Tibial nerve (tissue), 4 donors: ENCODE measurements at regions not wholly inside any gene's neighbourhood (a gene's known extent, or its start where the extent isn't known, plus 50 kb on each side); places are given as distances from the start of the nearest gene placed in this dataset.

Experiments used
- CTCF ChIP-seq, 5 experiments: fragments of 200-600 bp in 3 of 5; fragments of 450-650 bp in 2 of 5; sonication (generic) in 3 of 5; IDR thresholded peaks; one replicate each; pipeline ENCODE4 v1.5.1; 2016 to 2019; ENCODE audit warnings: antibody characterized with exemption in 5 of 5, mild to moderate bottlenecking in 3 of 5, moderate library complexity in 2 of 5
- EP300 ChIP-seq, 2 donors: sonication (generic); formaldehyde crosslinking; IDR thresholded peaks; one replicate each; pipeline ENCODE4 v1.6.1; 2017; ENCODE audit warnings: antibody characterized with exemption in 2 of 2, mild to moderate bottlenecking in 1 of 2
- POLR2A ChIP-seq, 2 donors: fragments of 450-650 bp; IDR thresholded peaks; one replicate each; pipeline ENCODE4 v1.6.1; 2017; ENCODE audit warnings: antibody characterized with exemption in 2 of 2, mild to moderate bottlenecking in 2 of 2, moderate library complexity in 2 of 2

- TF ChIP-seq CTCF (IDR thresholded peaks at IDR 0.05) (no peak), POLR2A (IDR thresholded peaks at IDR 0.05) (no peak), EP300 (IDR thresholded peaks at IDR 0.05) (no peak)
These were observed 214.6 kb downstream of the SREK1 start for GRCh38 chr5:66358741-66359140.
